Peyer's patch (tissue), 4 donors: ENCODE measurements at regions not wholly inside any gene's neighbourhood (a gene's known extent, or its start where the extent isn't known, plus 50 kb on each side); places are given as distances from the start of the nearest gene placed in this dataset.

ENCODE experiments used
- DNase-seq, 3 donors: peaks; one replicate each; pipeline ENCODE4 v3.0.0-alpha.2; 2017 to 2019
- H3K27ac ChIP-seq, 4 donors: fragments of 200-600 bp; sonication (generic); one replicate each; pipeline ENCODE4 v1.5.1; 2016 to 2019
- H3K27me3 ChIP-seq, 2 donors: fragments of 200-600 bp; sonication (generic); one replicate each; pipeline ENCODE4 v1.5.1; 2019
- H3K36me3 ChIP-seq, 3 donors: fragments of 200-600 bp; sonication (generic); one replicate each; pipeline ENCODE4 v1.5.1; 2016 to 2019
- H3K4me1 ChIP-seq, 4 donors: fragments of 200-600 bp; sonication (generic); one replicate each; pipeline ENCODE4 v1.5.1; 2016 to 2019
- H3K4me3 ChIP-seq, 4 donors: fragments of 200-600 bp; sonication (generic); 1 replicate in 3 of 4; 2 replicates in 1 of 4; pipeline ENCODE4 v1.5.1; 2016 to 2019; ENCODE audit warnings: mild to moderate bottlenecking in 1 of 4
- H3K9me3 ChIP-seq, 4 donors: fragments of 200-600 bp; sonication (generic); one replicate each; pipeline ENCODE4 v1.5.1; 2016 to 2019; ENCODE audit warnings: mild to moderate bottlenecking in 1 of 4
- CTCF ChIP-seq, 6 experiments: fragments of 450-650 bp in 4 of 6; fragments of 200-600 bp in 2 of 6; sonication (generic) in 1 of 6; IDR thresholded peaks; one replicate each; pipeline ENCODE4 v1.5.1; 2017 to 2019; ENCODE audit warnings: antibody characterized with exemption in 6 of 6, mild to moderate bottlenecking in 3 of 6, moderate library complexity in 1 of 6
- POLR2A ChIP-seq, 2 donors: fragments of 450-650 bp; IDR thresholded peaks; one replicate each; pipeline ENCODE4 v1.5.1; 2017; ENCODE audit warnings: antibody characterized with exemption in 2 of 2, mild to moderate bottlenecking in 2 of 2, moderate library complexity in 2 of 2

- no peak for DNase-seq
- peaks cover 0 to 5% (median 0%) of the 10 kb centered on the region in 4 donors for H3K4me1 ChIP-seq
- no peak overlapping the region for H3K4me3 ChIP-seq
- TF ChIP-seq POLR2A (IDR thresholded peaks at IDR 0.05) (no peak), CTCF (IDR thresholded peaks at IDR 0.05) (no peak)
- no peak overlapping the region for H3K27ac ChIP-seq
- no peaks in the 10 kb centered on the region for H3K27me3 ChIP-seq
- no peaks in the 10 kb centered on the region for H3K9me3 ChIP-seq
- no peaks in the 10 kb centered on the region for H3K36me3 ChIP-seq
These were observed 114.5 kb upstream of the TRIM2 start for GRCh38 chr4:153089742-153090141.

- TF ChIP-seq CTCF (IDR thresholded peaks at IDR 0.05) (no peak), POLR2A (IDR thresholded peaks at IDR 0.05) (no peak)
These were observed 114.1 kb upstream of the TRIM2 start for GRCh38 chr4:153090181-153090580.

GRCh38 chr4:153090670-153091385 lies 113.4 kb upstream of the TRIM2 start:
- no peak overlapping the region for H3K27ac ChIP-seq
- H3K27me3 ChIP-seq, result no peaks in the 10 kb centered on the region
- no peak overlapping the region for H3K4me3 ChIP-seq
- TF ChIP-seq POLR2A (IDR thresholded peaks at IDR 0.05) (no peak), CTCF (IDR thresholded peaks at IDR 0.05) (no peak)
- DNase-seq, result no peak
- H3K4me1 ChIP-seq, result no peaks in the 10 kb centered on the region
- no peaks in the 10 kb centered on the region for H3K9me3 ChIP-seq
- H3K36me3 ChIP-seq, result no peaks in the 10 kb centered on the region

More at GRCh38 chr4:153090181-153090580, 114.1 kb upstream of the TRIM2 start:
- Histone ChIP-seq H3K9me3 (no peaks in the 10 kb centered on the region), H3K36me3 (no peaks in the 10 kb centered on the region), H3K4me1 (peaks cover 0 to 2% (median 0%) of the 10 kb centered on the region in 4 donors), H3K4me3 (no peak overlapping the region), H3K27ac (no peak overlapping the region), H3K27me3 (no peaks in the 10 kb centered on the region)
- DNase-seq, result no peak

- no peak overlapping the region for H3K4me3 ChIP-seq
- no peak for DNase-seq
- no peaks in the 10 kb centered on the region for H3K36me3 ChIP-seq
- no peaks in the 10 kb centered on the region for H3K9me3 ChIP-seq
- no peak overlapping the region for H3K27ac ChIP-seq
- no peaks in the 10 kb centered on the region for H3K27me3 ChIP-seq
- H3K4me1 ChIP-seq, result no peaks in the 10 kb centered on the region
- TF ChIP-seq POLR2A (IDR thresholded peaks at IDR 0.05) (no peak), CTCF (IDR thresholded peaks at IDR 0.05) (no peak)
These were observed 110.8 kb upstream of the TRIM2 start for GRCh38 chr4:153093396-153093795.

GRCh38 chr4:153093802-153094201 lies 110.4 kb upstream of the TRIM2 start:
- TF ChIP-seq CTCF (IDR thresholded peaks at IDR 0.05), result no peak
- TF ChIP-seq POLR2A (IDR thresholded peaks at IDR 0.05), result no peak
- no peaks in the 10 kb centered on the region for H3K4me1 ChIP-seq
- H3K9me3 ChIP-seq, result no peaks in the 10 kb centered on the region
- no peak overlapping the region for H3K4me3 ChIP-seq
- H3K36me3 ChIP-seq, result no peaks in the 10 kb centered on the region
- DNase-seq, result no peak
- no peaks in the 10 kb centered on the region for H3K27me3 ChIP-seq
- no peak overlapping the region for H3K27ac ChIP-seq
